ENCODE measurements at regions not wholly inside any gene's neighbourhood (a gene's known extent, or its start where the extent isn't known, plus 50 kb on each side); places are given as distances from the start of the nearest gene placed in this dataset.
"Not testable (repeated sequence)": the region's sequence is repeated elsewhere in the genome, so short reads cannot be mapped to it uniquely, and the experiment has no call there.

DNA sequence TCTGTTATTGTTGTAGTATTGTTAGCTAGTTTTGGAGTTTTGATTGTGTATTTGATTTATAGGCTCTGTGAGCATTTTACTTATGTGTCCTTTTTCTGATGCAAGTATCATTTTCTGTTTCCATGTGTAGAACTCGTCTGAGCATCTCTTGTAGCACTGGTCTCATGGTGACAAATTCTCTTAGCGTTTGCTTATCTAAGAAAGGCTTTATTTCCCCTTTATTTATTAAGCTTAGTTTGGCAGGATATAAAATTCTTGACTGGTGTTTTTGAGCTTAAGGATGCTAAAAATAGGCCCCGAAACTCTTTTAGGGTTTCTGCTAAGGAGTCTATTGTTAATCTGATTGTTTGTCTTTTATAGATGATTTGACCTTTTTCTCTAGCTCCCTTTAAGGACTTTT, 57.6 kb upstream of the THUMPD2 start:
- no peak for DNase-seq

DNA sequence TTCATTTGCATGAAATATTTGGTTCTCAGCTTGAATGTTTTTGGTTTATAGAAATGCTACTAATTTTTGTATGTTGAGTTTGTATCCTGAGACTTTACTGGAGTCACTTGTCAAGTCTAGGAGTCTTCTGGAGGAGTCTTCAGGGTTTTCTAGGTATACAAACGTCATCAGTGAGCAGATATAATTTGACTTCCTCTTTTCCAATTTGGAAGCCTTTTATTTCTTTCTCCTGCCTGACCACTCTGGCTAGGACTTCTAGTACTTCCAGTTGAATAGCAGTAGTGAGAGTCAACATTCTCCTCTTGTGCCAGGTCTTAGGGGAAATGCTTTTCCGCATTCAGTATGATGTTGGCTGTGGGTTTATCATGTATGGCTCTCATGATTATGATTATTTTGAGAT, 55.4 kb upstream of the THUMPD2 start:
- DNase-seq = no peak

DNA sequence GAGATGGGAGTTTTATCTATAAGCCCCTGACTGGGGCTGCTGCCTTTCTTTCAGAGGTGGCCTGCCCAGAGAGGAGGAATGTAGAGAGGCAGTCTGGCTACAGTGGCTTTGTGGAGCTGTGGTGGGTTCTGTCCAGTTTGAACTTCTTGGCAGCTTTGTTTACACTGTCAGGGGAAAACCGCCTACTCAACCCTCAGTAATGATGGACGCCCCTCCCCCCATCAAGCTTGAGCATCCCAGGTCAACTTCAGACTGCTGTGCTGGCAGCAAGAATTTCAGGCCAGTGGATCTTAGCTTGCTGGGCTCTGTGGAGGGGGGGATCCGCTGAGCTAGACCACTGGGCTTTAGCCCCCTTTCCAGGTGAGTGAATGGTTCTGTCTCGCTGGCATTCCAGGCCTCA, 51.6 kb upstream of the THUMPD2 start:
- DNase-seq = not testable (repeated sequence)
